ENCODE measurements at regions not wholly inside any gene's neighbourhood (a gene's known extent, or its start where the extent isn't known, plus 50 kb on each side); places are given as distances from the start of the nearest gene placed in this dataset.

DNA sequence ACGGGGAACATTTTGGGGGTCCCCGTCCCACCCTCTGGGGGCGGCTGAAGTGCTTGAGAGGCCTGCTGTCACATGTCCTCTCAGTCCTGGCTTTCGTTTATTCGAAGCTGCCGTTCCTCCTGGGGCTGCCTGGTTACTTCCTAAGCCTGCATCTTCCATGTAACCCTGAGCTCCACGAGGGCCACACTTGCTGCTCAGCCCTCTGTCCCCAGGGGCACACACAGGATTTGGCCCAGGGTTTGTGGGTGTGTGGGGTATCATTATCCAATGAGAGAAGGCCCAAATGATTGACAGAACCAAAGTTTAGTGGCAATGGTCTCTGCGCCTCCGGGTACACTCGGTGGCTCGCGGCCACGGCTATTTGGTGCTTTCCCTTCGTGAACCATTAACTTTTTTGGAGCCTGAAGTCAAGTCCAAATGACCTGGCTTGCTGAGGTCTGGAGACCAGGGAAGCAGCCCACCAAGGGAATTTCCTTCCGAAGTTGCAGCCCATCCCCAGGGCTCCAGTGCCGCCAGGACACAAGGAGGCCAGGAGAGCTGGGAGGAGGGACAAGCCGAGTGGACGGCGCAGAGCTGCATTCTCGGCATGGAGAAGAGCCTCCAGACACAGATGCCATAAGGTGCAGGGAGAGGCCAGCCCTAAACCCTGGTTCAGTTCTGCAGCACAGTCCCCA lies 131.4 kb upstream of the FOXF1 start:
- DNase-seq: no peak

DNA sequence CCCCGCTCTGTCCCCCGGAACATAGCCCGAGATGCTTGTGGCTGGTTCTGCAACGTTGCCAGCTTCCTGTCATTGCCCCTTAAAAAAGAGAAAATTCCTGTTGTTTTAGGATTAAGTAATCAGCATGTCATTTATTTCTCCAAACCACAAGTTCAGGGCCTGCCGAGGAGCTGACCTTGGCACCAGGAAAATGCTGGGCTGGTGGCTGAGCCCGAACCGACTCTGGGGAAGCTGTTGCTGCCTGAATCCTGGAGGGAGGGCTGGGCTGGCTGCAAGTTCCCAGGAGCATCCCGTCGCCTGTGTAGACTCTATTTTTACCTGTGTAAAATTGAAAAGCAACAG lies 130.9 kb upstream of the FOXF1 start:
- DNase-seq: no peak

GRCh38 chr16:86380030-86380429 lies 130.3 kb upstream of the FOXF1 start:
- DNase-seq: no peak

GRCh38 chr16:86381491-86381890 lies 128.8 kb upstream of the FOXF1 start:
- DNase-seq: no peak

DNA sequence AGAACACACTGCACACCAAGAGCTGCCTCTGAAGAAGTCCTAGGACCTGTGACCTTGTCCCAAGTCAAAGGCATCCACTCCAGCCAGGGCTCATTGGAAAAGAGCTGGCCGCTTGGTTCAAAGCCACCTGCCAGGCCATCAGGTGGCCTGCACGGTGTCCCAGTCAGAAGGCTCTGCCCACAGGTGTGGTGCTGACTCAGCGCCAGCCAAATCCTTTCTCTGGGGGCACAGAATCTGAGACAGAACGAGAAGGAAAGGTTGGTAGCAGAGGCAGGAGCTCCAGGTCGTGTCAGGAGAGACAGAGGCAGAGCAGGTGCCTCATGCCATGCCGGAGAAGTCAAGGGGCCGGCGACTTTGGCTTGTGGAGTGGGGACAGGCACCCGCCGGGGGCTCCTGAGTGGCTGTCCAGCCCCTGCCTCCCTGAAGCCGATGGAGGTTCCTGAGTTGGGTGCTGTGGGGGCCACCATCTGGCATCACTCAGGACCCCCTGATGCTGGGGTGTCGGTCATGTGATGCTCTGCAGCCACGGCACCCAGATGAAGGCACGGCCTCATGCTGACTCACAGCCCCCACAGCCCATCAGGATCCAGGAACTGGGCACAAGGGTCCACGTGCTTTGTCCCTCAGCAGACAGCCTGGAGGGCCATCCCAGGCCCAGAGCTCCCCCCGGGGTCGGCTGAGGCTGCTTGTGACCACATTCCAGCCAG lies 128.1 kb upstream of the FOXF1 start:
- no peak for DNase-seq

- DNase-seq: no peak
These were observed 127.4 kb upstream of the FOXF1 start for GRCh38 chr16:86382774-86383407.

DNA sequence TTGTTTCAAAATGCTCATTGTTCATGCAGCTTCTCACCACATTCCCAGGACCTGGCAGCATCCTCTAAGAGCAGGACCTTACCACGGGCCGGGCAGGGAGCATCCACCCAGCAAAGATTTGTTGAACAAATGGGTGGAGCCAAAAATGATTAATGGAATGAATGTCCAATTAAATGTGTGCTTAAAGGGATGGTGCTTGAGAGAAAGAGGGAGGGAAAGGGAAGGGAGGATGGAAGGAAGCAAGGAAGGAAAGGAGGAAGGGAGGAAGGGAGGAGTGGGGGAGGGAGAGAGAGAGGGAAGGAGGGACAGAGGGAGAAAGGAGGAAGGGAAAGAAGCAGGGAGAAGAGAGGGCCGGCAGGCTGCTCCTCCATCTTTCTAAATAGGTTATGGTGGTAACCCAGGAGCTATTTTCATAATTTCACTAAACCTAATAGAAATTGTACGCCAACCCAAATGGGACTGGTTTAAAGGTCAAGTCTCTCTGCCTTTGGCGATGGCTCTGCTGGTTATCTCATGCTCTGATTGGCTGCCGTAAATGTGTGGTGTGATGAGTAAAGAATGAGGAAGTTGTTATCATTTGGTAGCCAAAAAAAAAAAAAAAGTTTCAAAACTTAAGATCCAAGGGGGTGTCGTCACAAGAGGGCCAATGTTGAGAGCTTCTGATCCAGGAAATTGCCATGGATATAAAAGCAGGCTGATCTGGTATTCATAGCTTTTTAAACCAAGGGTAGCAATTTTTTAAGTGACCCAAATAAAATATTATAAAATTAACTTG lies 126.7 kb upstream of the FOXF1 start:
- DNase-seq: no peak

DNA sequence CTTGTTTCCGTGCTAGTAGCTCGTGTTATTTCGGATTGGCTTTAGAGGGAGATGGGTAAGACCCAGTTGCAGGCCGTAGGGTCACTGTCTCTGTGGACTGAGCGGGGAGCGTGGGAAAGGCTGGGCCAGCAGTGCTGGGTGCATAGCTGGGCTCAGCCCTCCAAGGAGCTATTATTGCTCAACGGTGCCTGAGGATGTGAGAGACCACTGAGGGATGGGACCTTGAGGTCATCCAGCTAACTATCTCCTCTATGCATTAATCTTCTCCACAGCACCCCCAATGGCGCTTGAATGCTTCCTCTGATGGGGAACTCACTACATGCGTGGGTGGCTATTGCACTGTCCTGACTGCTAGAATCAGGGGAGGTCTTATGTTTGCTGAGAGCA lies 126.1 kb upstream of the FOXF1 start:
- no peak for DNase-seq

- no peak for DNase-seq
These were observed 125.3 kb upstream of the FOXF1 start for GRCh38 chr16:86384980-86385379.

DNA sequence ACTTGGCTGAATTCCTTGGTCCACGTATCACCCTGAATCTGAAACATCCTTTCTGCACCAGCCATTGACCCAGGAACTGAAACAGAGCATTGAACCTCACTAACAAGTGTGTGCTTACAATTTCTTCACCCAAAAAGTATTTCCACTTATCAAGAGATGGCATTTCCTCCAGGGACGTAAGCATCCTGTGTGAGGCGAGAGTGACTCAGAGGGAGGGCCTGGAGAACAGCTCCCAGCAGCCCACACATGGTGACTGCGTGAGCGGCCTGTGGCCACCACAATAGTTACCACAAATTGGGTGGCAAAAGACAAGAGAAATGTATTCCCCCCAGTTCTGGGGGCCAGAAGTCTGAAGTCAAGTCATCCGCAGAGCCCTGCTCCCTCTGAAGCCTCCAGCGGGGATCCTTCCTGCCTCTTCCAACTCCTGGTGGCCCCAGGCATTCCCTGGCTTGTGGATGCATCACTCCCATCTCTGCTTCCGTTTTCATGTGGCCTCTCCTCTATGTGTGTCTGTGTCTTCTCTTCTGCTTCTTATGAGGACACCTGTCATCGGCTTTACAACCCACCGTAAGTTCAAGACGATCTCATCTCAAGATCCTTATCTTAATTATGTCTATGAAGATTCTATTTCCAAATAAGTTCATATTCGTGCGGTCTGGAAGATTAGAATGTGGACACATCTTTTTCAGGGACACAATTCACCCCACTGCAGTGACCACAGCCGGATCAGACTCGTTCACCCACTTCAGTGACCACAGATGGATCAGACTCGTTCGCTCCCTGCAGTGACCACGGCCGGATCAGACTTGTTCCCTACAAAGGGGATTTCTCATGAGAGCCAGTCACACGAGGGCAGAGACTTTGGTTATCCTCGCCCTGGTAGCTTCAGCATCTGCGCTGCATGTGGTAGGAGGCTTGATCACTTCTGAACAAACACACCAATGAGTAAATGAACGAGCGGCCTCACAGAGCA lies 122.6 kb upstream of the FOXF1 start:
- DNase-seq: no peak

DNA sequence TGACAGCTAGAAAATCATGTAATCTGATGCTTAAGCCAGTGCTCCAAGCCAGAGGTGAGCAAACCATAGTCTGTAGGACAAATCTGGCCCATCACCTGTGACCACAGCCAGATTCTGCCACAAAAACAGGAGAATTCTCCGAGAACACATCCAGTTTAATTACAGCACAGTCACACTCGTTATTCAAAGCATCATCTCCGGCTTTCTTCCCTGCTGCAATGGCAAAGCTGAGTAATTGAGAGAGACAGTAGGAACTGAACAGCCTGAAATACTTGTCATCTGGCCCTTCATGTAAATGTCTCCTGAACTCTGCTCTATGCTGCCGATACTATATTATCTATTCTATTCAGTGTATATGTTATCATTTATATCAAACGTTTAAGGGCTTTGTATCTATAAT lies 121.4 kb upstream of the FOXF1 start:
- DNase-seq: no peak

DNA sequence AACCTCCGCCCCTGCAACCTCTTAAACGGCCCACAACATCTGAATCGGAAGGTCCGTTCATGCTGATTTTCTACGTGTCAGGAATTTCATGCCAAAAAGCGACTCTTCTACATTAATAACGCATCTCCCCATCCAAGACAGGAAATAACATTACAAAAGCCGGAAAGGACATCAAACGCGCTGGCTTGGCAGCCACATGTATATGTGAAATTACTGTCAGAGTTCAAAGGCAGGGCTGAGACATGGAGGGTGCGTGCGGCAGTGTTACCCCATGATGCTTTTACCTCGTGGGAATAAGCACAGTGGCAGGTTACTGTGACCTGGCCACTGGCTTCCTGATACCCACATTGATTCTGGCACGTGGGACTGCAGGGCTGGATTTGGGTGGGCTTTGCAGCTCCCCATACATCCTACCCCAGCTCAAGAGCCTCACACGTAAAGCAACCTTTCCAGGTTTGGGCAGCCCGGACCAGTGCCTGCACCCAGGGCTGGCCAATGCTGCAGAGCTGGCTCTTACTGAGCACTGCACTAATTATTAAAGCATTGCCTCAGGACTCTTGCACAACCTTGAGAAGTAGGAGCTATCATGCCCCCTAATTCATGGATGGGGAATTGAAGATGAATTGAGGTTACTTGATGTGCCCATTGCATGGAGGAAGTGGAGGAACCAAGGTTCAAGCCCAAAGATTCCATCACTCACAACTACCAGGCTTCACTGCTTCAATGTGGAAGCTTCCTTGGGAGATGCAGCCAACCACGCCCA lies 120.6 kb upstream of the FOXF1 start:
- DNase-seq: no peak

DNA sequence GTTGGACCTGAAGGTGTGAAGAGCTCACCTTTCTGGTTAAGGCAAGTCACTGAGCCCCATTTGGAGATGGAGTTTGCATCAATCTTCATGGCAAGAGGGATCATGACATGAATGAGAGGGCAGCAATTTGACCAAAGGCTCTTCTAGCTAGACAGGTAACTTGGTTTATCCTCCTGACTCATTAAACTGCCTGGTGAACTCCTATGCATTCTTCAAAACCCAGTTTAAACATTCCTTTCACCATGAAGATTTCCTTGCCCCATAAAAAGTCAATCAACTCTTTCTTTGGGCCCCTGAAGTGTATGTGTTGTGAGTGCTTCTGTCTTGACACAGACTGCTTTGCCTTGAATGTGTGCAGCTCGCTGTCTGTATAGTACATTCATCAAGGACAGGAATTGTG lies 120.0 kb upstream of the FOXF1 start:
- DNase-seq: no peak

DNA sequence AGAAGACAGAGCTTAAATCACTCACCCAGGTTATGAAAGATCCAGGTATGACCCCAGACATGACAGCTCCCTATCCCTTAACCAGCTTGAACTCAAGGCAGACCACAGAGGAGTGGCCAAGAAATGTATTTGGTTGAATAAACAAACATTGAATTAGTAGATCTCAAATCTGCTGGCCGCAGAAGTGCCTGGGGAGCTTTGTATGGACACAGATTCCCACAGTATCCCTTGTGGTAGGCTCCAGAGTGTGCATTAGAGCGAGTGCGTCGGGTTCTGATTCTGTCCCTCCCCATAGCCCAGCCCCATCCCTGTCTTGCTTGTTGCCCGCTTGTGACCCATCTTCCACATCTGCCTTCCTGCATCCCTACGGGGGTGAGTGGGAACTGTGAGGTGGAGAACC lies 118.8 kb upstream of the FOXF1 start:
- no peak for DNase-seq

DNA sequence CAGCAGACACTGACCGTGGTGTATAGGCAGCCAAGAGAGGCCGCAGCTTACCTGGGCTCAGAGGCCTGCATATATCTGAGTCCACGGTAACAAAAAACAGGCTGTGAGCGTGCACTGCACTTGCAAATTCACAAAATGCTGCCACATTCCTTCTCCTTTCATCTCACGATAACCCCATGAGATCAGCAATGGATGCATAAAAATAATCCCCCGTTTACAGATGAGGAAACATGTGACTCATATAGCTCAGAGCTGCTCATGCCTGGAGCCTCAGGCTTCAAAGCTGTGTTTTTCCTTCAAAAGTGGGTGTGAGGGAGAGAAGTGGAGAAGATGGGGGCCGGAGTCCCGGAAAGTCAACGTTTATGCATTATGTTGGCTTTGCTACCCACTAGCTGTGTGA lies 118.3 kb upstream of the FOXF1 start:
- no peak for DNase-seq

DNA sequence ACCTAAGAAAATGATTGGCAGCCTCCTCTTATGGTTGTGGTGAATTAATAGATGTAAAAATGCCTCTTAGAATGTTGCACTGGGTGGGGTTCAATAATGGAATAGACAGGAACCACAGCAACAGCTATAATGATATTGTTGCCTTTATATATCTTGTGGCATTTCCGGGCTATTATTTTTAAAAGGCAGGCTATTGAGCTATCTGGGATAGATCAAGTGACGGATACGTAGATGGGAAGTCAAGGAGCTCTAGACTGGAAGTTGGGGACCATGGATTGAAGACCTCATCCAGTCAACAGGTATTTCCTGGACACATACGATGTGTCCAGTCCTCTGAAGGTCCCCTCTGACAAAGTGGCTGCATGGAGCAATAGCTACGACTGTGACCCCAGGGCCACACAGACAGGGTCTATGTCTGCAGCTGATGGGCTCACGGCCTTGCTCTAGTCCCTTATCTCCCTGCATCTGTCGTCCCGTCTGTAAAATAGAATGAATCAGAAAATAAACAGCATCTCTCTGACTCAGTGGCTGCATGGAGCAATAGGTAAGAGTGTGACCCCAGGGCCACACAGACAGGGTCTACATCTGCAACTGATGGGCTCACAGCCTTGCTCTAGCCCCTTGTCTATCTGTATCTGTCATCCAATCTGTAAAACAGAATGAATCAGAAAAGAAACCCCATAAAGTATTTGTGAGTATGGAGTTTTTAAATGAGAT lies 117.7 kb upstream of the FOXF1 start:
- no peak for DNase-seq

- DNase-seq: no peak
These were observed 116.3 kb upstream of the FOXF1 start for GRCh38 chr16:86393907-86394626.

DNA sequence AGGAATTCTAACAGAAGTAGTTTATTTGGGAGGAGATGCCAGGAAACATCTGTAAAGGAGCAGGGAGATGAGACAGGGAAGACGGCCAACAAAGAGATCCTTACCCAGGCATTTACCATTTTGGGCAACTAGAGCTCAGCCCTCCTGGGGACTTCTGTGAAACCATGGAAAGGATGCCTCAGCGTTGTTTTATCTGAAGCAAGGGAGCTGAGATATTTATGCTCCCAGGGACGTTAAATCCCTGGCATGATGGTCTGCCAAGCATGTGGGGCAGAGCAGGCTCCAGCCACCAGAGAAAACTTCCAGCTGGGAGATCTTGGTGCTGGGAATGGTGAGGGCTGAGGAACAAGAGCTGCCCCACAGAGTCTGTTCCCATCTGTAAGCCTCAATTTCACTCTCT lies 114.8 kb upstream of the FOXF1 start:
- DNase-seq: no peak

GRCh38 chr16:86396422-86396821 lies 113.9 kb upstream of the FOXF1 start:
- no peak for DNase-seq

DNA sequence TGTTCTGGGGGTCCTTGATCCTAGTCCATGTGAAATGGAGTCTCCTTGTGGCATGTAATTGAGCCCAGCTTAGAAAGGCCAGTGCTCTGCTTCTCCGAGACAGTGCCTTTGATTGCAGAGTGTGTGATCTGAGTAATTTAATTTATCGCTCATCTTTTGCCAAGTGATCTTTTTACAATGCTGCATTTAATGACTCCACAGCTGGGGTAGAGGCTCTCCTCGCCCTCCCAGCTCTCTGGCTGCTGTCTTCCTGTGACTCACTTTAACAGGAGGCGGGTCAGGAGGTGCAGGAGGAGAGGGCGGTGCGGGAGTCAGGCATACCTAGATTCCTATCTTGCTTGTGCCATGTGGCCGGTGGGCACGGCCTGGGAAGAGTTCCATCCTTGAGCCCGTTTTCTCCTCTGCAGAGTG lies 113.4 kb upstream of the FOXF1 start:
- DNase-seq: no peak

Data from NCI-H1105 (cell line).